ENCODE measurements at regions not wholly inside any gene's neighbourhood (a gene's known extent, or its start where the extent isn't known, plus 50 kb on each side); places are given as distances from the start of the nearest gene placed in this dataset.

- no peak overlapping the region for H2AFZ ChIP-seq (ENCODE audit: low read depth, low read length, severe bottlenecking)
- H3K4me2 ChIP-seq (ENCODE audit: low read depth, low read length, poor library complexity, severe bottlenecking): no peak overlapping the region
- no peak overlapping the region for H3K4me3 ChIP-seq (ENCODE audit: insufficient read depth, low read length, poor library complexity, severe bottlenecking)
- no peak overlapping the region for H3K27ac ChIP-seq (ENCODE audit: low read depth, low read length)
- no peaks in the 10 kb centered on the region for H3K9me2 ChIP-seq (replicated peaks; ENCODE audit: insufficient read depth, low read length)
- H3F3A ChIP-seq (ENCODE audit: insufficient read depth): no peaks in the 10 kb centered on the region
- no peaks in the 10 kb centered on the region for H3K79me2 ChIP-seq (ENCODE audit: insufficient read depth, low read length)
- no peaks in the 10 kb centered on the region for H4K20me1 ChIP-seq (ENCODE audit: low read depth, low read length)
- H3K9ac ChIP-seq (ENCODE audit: low read length): no peak overlapping the region
- H3K36me3 ChIP-seq (ENCODE audit: low read length): no peaks in the 10 kb centered on the region
- TF ChIP-seq CTCF (IDR thresholded peaks at IDR 0.05; ENCODE audit: insufficient read depth, low read length, poor library complexity, severe bottlenecking): no peak
- no peak for TF ChIP-seq EZH2phosphoT487 (conservative IDR thresholded peaks at IDR 0.05; ENCODE audit: low read length)
- no peaks in the 10 kb centered on the region for H3K9me3 ChIP-seq (ENCODE audit: insufficient read depth, low read length)
- H3K27me3 ChIP-seq (ENCODE audit: low read length): no peaks in the 10 kb centered on the region
Measured at GRCh38 chr13:74218291-74218690, 84.1 kb upstream of the KLF12 start.

GRCh38 chr13:74217811-74218210 lies 83.6 kb upstream of the KLF12 start:
- TF ChIP-seq EZH2phosphoT487 (conservative IDR thresholded peaks at IDR 0.05; ENCODE audit: low read length) (no peak), CTCF (IDR thresholded peaks at IDR 0.05; ENCODE audit: insufficient read depth, low read length, poor library complexity, severe bottlenecking) (no peak)

GRCh38 chr13:74215420-74215819 lies 81.2 kb upstream of the KLF12 start:
- Histone ChIP-seq H3K4me3 (ENCODE audit: insufficient read depth, low read length, poor library complexity, severe bottlenecking) (no peak overlapping the region), H3K79me2 (ENCODE audit: insufficient read depth, low read length) (no peaks in the 10 kb centered on the region), H3K4me2 (ENCODE audit: low read depth, low read length, poor library complexity, severe bottlenecking) (no peak overlapping the region), H3K9me3 (ENCODE audit: insufficient read depth, low read length) (no peaks in the 10 kb centered on the region), H4K20me1 (ENCODE audit: low read depth, low read length) (no peaks in the 10 kb centered on the region), H3K9ac (ENCODE audit: low read length) (no peak overlapping the region), H3K9me2 (replicated peaks; ENCODE audit: insufficient read depth, low read length) (no peaks in the 10 kb centered on the region), H2AFZ (ENCODE audit: low read depth, low read length, severe bottlenecking) (no peak overlapping the region), H3K27ac (ENCODE audit: low read depth, low read length) (no peak overlapping the region), H3K36me3 (ENCODE audit: low read length) (no peaks in the 10 kb centered on the region), H3K27me3 (ENCODE audit: low read length) (no peaks in the 10 kb centered on the region), H3F3A (ENCODE audit: insufficient read depth) (no peaks in the 10 kb centered on the region)
- no peak for TF ChIP-seq CTCF (IDR thresholded peaks at IDR 0.05; ENCODE audit: insufficient read depth, low read length, poor library complexity, severe bottlenecking)
- TF ChIP-seq EZH2phosphoT487 (conservative IDR thresholded peaks at IDR 0.05; ENCODE audit: low read length): no peak

More at GRCh38 chr13:74217811-74218210, 83.6 kb upstream of the KLF12 start:
- no peak overlapping the region for H3K9ac ChIP-seq (ENCODE audit: low read length)
- H3K4me3 ChIP-seq (ENCODE audit: insufficient read depth, low read length, poor library complexity, severe bottlenecking): no peak overlapping the region
- no peaks in the 10 kb centered on the region for H3K27me3 ChIP-seq (ENCODE audit: low read length)
- H3F3A ChIP-seq (ENCODE audit: insufficient read depth): no peaks in the 10 kb centered on the region
- H4K20me1 ChIP-seq (ENCODE audit: low read depth, low read length): no peaks in the 10 kb centered on the region
- no peaks in the 10 kb centered on the region for H3K36me3 ChIP-seq (ENCODE audit: low read length)
- H3K4me2 ChIP-seq (ENCODE audit: low read depth, low read length, poor library complexity, severe bottlenecking): no peak overlapping the region
- no peak overlapping the region for H2AFZ ChIP-seq (ENCODE audit: low read depth, low read length, severe bottlenecking)
- no peak overlapping the region for H3K27ac ChIP-seq (ENCODE audit: low read depth, low read length)
- no peaks in the 10 kb centered on the region for H3K9me3 ChIP-seq (ENCODE audit: insufficient read depth, low read length)
- H3K79me2 ChIP-seq (ENCODE audit: insufficient read depth, low read length): no peaks in the 10 kb centered on the region
- no peaks in the 10 kb centered on the region for H3K9me2 ChIP-seq (replicated peaks; ENCODE audit: insufficient read depth, low read length)

Data from SU-DHL-6 (cell line).